BE2C (cell line): ENCODE measurements at regions not wholly inside any gene's neighbourhood (a gene's known extent, or its start where the extent isn't known, plus 50 kb on each side); places are given as distances from the start of the nearest gene placed in this dataset.

ENCODE experiments used
- DNase-seq: peaks from one replicate; pipeline ENCODE4 v3.0.0-alpha.2; 2020
- H3K27me3 ChIP-seq: fragments of 250-450 bp; sonication (Bioruptor Pico); 2 replicates; pipeline ENCODE4 v1.5.1; 2020; ENCODE audit warnings: mild to moderate bottlenecking
- H3K36me3 ChIP-seq: fragments of 250-450 bp; sonication (Bioruptor Pico); 2 replicates; pipeline ENCODE4 v1.5.1; 2020; ENCODE audit warnings: mild to moderate bottlenecking
- H3K4me1 ChIP-seq: fragments of 250-450 bp; sonication (Bioruptor Pico); 2 replicates; pipeline ENCODE4 v1.5.1; 2020
- H3K4me3 ChIP-seq: 2 replicates; pipeline ENCODE4 v1.5.1; 2011; ENCODE audit warnings: low read depth, low read length
- H3K9me3 ChIP-seq: fragments of 250-450 bp; sonication (Bioruptor Pico); 2 replicates; pipeline ENCODE4 v1.5.1; 2020
- CTCF ChIP-seq: IDR thresholded peaks from 2 replicates; pipeline ENCODE4 v1.5.1; 2012; ENCODE audit warnings: mild to moderate bottlenecking, low read depth, low read length

- TF ChIP-seq CTCF: no peak
Observed at GRCh38 chr12:97778111-97778510, 315.5 kb downstream of the RMST start.

GRCh38 chr12:97781342-97781741 lies 318.7 kb downstream of the RMST start:
- no peaks in the 10 kb centered on the region for H3K27me3 ChIP-seq
- no peak overlapping the region for H3K4me3 ChIP-seq
- no peaks in the 10 kb centered on the region for H3K9me3 ChIP-seq
- no peaks in the 10 kb centered on the region for H3K36me3 ChIP-seq
- no peak for DNase-seq
- TF ChIP-seq CTCF: no peak
- no peaks in the 10 kb centered on the region for H3K4me1 ChIP-seq

More at GRCh38 chr12:97778111-97778510, 315.5 kb downstream of the RMST start:
- H3K4me1 ChIP-seq: no peaks in the 10 kb centered on the region
- no peaks in the 10 kb centered on the region for H3K27me3 ChIP-seq
- peaks cover 4% of the 10 kb centered on the region; the same call in 1 of the 2 replicates for H3K9me3 ChIP-seq
- H3K36me3 ChIP-seq: no peaks in the 10 kb centered on the region
- DNase-seq: no peak
- H3K4me3 ChIP-seq: no peak overlapping the region

GRCh38 chr12:97784904-97785303 lies 322.3 kb downstream of the RMST start:
- H3K36me3 ChIP-seq: no peaks in the 10 kb centered on the region
- no peak for DNase-seq
- H3K9me3 ChIP-seq: no peaks in the 10 kb centered on the region
- no peak for TF ChIP-seq CTCF
- H3K4me3 ChIP-seq: no peak overlapping the region
- no peaks in the 10 kb centered on the region for H3K27me3 ChIP-seq
- H3K4me1 ChIP-seq: no peaks in the 10 kb centered on the region

GRCh38 chr12:97790281-97790680 lies 327.7 kb downstream of the RMST start:
- no peaks in the 10 kb centered on the region for H3K36me3 ChIP-seq
- peaks cover 7% of the 10 kb centered on the region for H3K9me3 ChIP-seq
- no peak for TF ChIP-seq CTCF
- no peak for DNase-seq
- no peaks in the 10 kb centered on the region for H3K4me1 ChIP-seq
- no peak overlapping the region for H3K4me3 ChIP-seq
- no peaks in the 10 kb centered on the region for H3K27me3 ChIP-seq

- H3K4me1 ChIP-seq: no peaks in the 10 kb centered on the region
- DNase-seq: no peak
- no peaks in the 10 kb centered on the region for H3K36me3 ChIP-seq
- no peak for TF ChIP-seq CTCF
- H3K4me3 ChIP-seq: no peak overlapping the region
- no peaks in the 10 kb centered on the region for H3K27me3 ChIP-seq
- H3K9me3 ChIP-seq: peaks cover 2% of the 10 kb centered on the region; the same call in 1 of the 2 replicates
Observed at GRCh38 chr12:97797473-97797872, 334.9 kb downstream of the RMST start.

GRCh38 chr12:97800561-97800960 lies 338.0 kb downstream of the RMST start:
- no peaks in the 10 kb centered on the region for H3K4me1 ChIP-seq
- TF ChIP-seq CTCF: no peak
- H3K9me3 ChIP-seq: no peaks in the 10 kb centered on the region
- H3K27me3 ChIP-seq: no peaks in the 10 kb centered on the region
- DNase-seq: no peak
- no peak overlapping the region for H3K4me3 ChIP-seq
- H3K36me3 ChIP-seq: no peaks in the 10 kb centered on the region
